Activated CD8-positive, alpha-beta memory T cell treated with anti-CD3 and anti-CD28 coated beads, Interleukin-2, amount 10 ng/mL, durations not matched to agents 7 days and 5 days (primary cell): ENCODE measurements at regions not wholly inside any gene's neighbourhood (a gene's known extent, or its start where the extent isn't known, plus 50 kb on each side); places are given as distances from the start of the nearest gene placed in this dataset.

ENCODE experiments used
- ATAC-seq: fragments of 150-1000 bp; cut with Tn5 transposase; one replicate; pipeline ENCODE4 v1.10.0; 2021; ENCODE audit warnings: moderate library complexity
- CTCF ChIA-PET: fragments of 350-600 bp; sonication (Branson Sonifier 250); formaldehyde crosslinking; loops from one replicate; lab custom pipeline; 2021; ENCODE audit warnings: antibody characterized with exemption; lab: Charles Lee
- DNase-seq: peaks from one replicate; pipeline ENCODE4 v3.0.0-alpha.2; 2020
- H3K27ac Mint-ChIP-seq: one replicate; pipeline ENCODE4 v1.8.0; 2021; ENCODE audit warnings: mild to moderate bottlenecking, mixed read lengths
- H3K27me3 Mint-ChIP-seq: one replicate; pipeline ENCODE4 v1.8.0; 2021; ENCODE audit warnings: mixed read lengths
- H3K36me3 Mint-ChIP-seq: one replicate; pipeline ENCODE4 v1.8.0; 2021; ENCODE audit warnings: mild to moderate bottlenecking, mixed read lengths
- H3K4me1 Mint-ChIP-seq: one replicate; pipeline ENCODE4 v1.8.0; 2021; ENCODE audit warnings: mixed read lengths
- H3K4me3 Mint-ChIP-seq: one replicate; pipeline ENCODE4 v1.8.0; 2021; ENCODE audit warnings: mild to moderate bottlenecking, moderate library complexity, mixed read lengths
- H3K9me3 Mint-ChIP-seq: one replicate; pipeline ENCODE4 v1.8.0; 2022; ENCODE audit warnings: low read depth, mixed read lengths

- ATAC-seq (peak; percentile 60), DNase-seq (peak; percentile 56)
- no peaks in the 10 kb centered on the region for H3K9me3 Mint-ChIP-seq
- peaks cover 32% of the 10 kb centered on the region for H3K27me3 Mint-ChIP-seq
- CTCF ChIA-PET: interaction anchor here (1.2 kb wide), 1 partner anchor 50 kb away, joined by 3 read pairs; no protein-coding TSS in a partner anchor
- H3K36me3 Mint-ChIP-seq: no peaks in the 10 kb centered on the region
- no peak overlapping the region for H3K27ac Mint-ChIP-seq
- H3K4me1 Mint-ChIP-seq: peaks cover 3% of the 10 kb centered on the region
- no peak overlapping the region for H3K4me3 Mint-ChIP-seq
These were observed 62.1 kb upstream of the NUP50 start for GRCh38 chr22:45101515-45102227.

- CTCF ChIA-PET: interaction anchor here (1.0 to 1.5 kb wide), 3 partner anchors 26 to 61 kb away, joined by 3 read pairs; partner anchors contain the start of gene NUP50
- Mint-ChIP-seq H3K4me3 (no peak overlapping the region), H3K4me1 (peaks cover 3% of the 10 kb centered on the region), H3K9me3 (no peaks in the 10 kb centered on the region), H3K27me3 (peaks cover 23% of the 10 kb centered on the region), H3K27ac (no peak overlapping the region), H3K36me3 (no peaks in the 10 kb centered on the region)
- ATAC-seq (no peak), DNase-seq (no peak)
These were observed 60.8 kb upstream of the NUP50 start for GRCh38 chr22:45102896-45103420.

- Mint-ChIP-seq H3K4me3 (no peak overlapping the region), H3K4me1 (peaks cover 3% of the 10 kb centered on the region), H3K27me3 (peaks cover 19% of the 10 kb centered on the region), H3K36me3 (no peaks in the 10 kb centered on the region), H3K9me3 (no peaks in the 10 kb centered on the region), H3K27ac (no peak overlapping the region)
- CTCF ChIA-PET: interaction anchor here (1.5 kb wide), 1 partner anchor 60 kb away, joined by 3 read pairs; the partner anchor contains the start of gene NUP50
- ATAC-seq: no peak
- no peak for DNase-seq
These were observed 60.0 kb upstream of the NUP50 start for GRCh38 chr22:45103756-45104155.

GRCh38 chr22:45104313-45104712 is 59.4 kb upstream of the NUP50 start:
- ATAC-seq (no peak), DNase-seq (no peak)
- Mint-ChIP-seq H3K27me3 (peaks cover 19% of the 10 kb centered on the region), H3K36me3 (no peaks in the 10 kb centered on the region), H3K27ac (no peak overlapping the region), H3K4me1 (peaks cover 3% of the 10 kb centered on the region), H3K4me3 (no peak overlapping the region), H3K9me3 (no peaks in the 10 kb centered on the region)
- CTCF ChIA-PET: interaction anchor here (0.6 to 0.7 kb wide), 2 partner anchors 148 to 162 kb away, joined by 3 to 4 read pairs; no protein-coding TSS in a partner anchor

- Mint-ChIP-seq H3K4me1 (peaks cover 3% of the 10 kb centered on the region), H3K4me3 (no peak overlapping the region), H3K9me3 (no peaks in the 10 kb centered on the region), H3K36me3 (no peaks in the 10 kb centered on the region), H3K27me3 (peaks cover 12% of the 10 kb centered on the region), H3K27ac (no peak overlapping the region)
- DNase-seq: no peak
- CTCF ChIA-PET: no interaction called here
- no peak for ATAC-seq
These were observed 58.4 kb upstream of the NUP50 start for GRCh38 chr22:45105281-45105702.

- DNase-seq: no peak
- no peaks in the 10 kb centered on the region for H3K36me3 Mint-ChIP-seq
- no peak overlapping the region for H3K4me3 Mint-ChIP-seq
- no peak overlapping the region for H3K27ac Mint-ChIP-seq
- H3K9me3 Mint-ChIP-seq: no peaks in the 10 kb centered on the region
- ATAC-seq: no peak
- CTCF ChIA-PET: interaction anchor here (1.4 kb wide), 1 partner anchor 11 kb away, joined by 4 read pairs; no protein-coding TSS in a partner anchor
- no peaks in the 10 kb centered on the region for H3K4me1 Mint-ChIP-seq
- H3K27me3 Mint-ChIP-seq: peaks cover 16% of the 10 kb centered on the region
These were observed 56.1 kb upstream of the NUP50 start for GRCh38 chr22:45107671-45108070.

GRCh38 chr22:45112136-45112879 is 51.4 kb upstream of the NUP50 start:
- no peaks in the 10 kb centered on the region for H3K36me3 Mint-ChIP-seq
- no peak overlapping the region for H3K27ac Mint-ChIP-seq
- H3K4me3 Mint-ChIP-seq: no peak overlapping the region
- no peak for ATAC-seq
- H3K27me3 Mint-ChIP-seq: peaks cover 23% of the 10 kb centered on the region
- no peak for DNase-seq
- no peaks in the 10 kb centered on the region for H3K4me1 Mint-ChIP-seq
- no peaks in the 10 kb centered on the region for H3K9me3 Mint-ChIP-seq
- CTCF ChIA-PET: interaction anchor here (0.6 to 2.0 kb wide), 2 partner anchors 17 to 752 kb away, joined by 4 to 5 read pairs; no protein-coding TSS in a partner anchor
